T-helper 1 cell treated with Interleukin-12 subunit alpha and Interleukin-12 subunit beta and Interleukin-4 antibody, amounts not matched to agents 30 μg/mL and 1 μg/mL, for 36 hours (primary cell): ENCODE measurements at regions not wholly inside any gene's neighbourhood (a gene's known extent, or its start where the extent isn't known, plus 50 kb on each side); places are given as distances from the start of the nearest gene placed in this dataset.

Source experiments
- H3K27ac Mint-ChIP-seq: one replicate; pipeline ENCODE4 v1.8.0; 2021; ENCODE audit warnings: mild to moderate bottlenecking, mixed read lengths
- H3K27me3 Mint-ChIP-seq: one replicate; pipeline ENCODE4 v1.8.0; 2021; ENCODE audit warnings: low read depth, mixed read lengths
- H3K36me3 Mint-ChIP-seq: one replicate; pipeline ENCODE4 v1.8.0; 2021; ENCODE audit warnings: low read depth, mixed read lengths
- H3K4me1 Mint-ChIP-seq: one replicate; pipeline ENCODE4 v1.8.0; 2021; ENCODE audit warnings: low read depth, mixed read lengths
- H3K4me3 Mint-ChIP-seq: one replicate; pipeline ENCODE4 v1.8.0; 2021; ENCODE audit warnings: mild to moderate bottlenecking, moderate library complexity, mixed read lengths
- H3K9me3 Mint-ChIP-seq: one replicate; pipeline ENCODE4 v1.8.0; 2021; ENCODE audit warnings: mixed read lengths

- peaks cover 18% of the 10 kb centered on the region for H3K4me1 Mint-ChIP-seq
- H3K27me3 Mint-ChIP-seq = peaks cover 4% of the 10 kb centered on the region
- no peak overlapping the region for H3K4me3 Mint-ChIP-seq
- H3K9me3 Mint-ChIP-seq = peaks cover 20% of the 10 kb centered on the region
- peaks cover 10% of the 10 kb centered on the region for H3K36me3 Mint-ChIP-seq
- no peak overlapping the region for H3K27ac Mint-ChIP-seq
These were observed 121.0 kb upstream of the PRDM1 start for GRCh38 chr6:105964979-105965760.

GRCh38 chr6:105954148-105954547 is 132.0 kb upstream of the PRDM1 start:
- no peak overlapping the region for H3K27ac Mint-ChIP-seq
- H3K4me1 Mint-ChIP-seq = peaks cover 8% of the 10 kb centered on the region
- H3K27me3 Mint-ChIP-seq = peaks cover 4% of the 10 kb centered on the region
- no peak overlapping the region for H3K4me3 Mint-ChIP-seq
- peaks cover 8% of the 10 kb centered on the region for H3K9me3 Mint-ChIP-seq
- H3K36me3 Mint-ChIP-seq = peaks cover 7% of the 10 kb centered on the region

DNA sequence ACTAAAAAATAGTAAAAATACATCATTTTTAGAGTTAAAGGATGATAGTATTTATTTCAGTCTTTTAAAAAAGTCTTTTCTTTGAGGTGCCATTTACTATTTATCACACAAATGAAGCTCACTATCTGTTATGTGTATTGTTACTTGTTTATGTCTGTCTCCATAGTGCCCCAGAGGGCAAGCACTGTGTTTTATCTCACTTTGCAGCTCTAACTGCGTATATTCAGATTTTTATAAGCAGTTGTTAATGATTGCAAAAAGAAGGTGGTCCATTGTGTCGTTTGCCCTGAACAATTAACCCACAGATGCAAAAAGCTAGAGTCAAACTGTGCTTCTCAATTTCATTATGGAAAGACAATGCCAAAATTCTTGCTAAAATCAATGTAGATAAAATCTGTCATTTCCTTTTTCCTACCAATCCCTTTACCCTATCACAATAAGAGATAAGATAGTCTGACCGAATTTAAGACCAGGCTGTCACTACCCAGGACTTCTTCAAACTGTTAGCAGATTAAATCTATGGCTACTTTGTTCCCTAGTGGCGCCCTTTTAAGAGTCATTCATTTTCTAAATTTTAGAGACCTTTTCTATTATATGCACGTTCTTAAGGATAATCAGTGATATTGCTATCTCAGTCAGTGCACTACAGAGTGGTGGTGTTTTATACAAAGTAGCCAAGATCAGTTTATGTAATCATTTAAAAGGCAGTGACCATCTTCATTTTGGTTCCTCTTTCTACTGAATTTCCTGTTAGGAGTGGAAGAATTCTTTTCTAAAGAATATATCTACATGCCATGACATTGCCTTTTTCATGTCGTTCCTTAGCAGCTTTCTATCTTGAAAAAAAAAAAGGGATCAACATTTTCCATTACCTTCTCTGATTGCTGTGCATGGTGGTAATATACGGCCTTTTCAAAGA is 133.1 kb upstream of the PRDM1 start:
- H3K4me3 Mint-ChIP-seq = no peak overlapping the region
- peaks cover 8% of the 10 kb centered on the region for H3K4me1 Mint-ChIP-seq
- peaks cover 4% of the 10 kb centered on the region for H3K27me3 Mint-ChIP-seq
- H3K9me3 Mint-ChIP-seq = peaks cover 8% of the 10 kb centered on the region
- peaks cover 7% of the 10 kb centered on the region for H3K36me3 Mint-ChIP-seq
- no peak overlapping the region for H3K27ac Mint-ChIP-seq

- Mint-ChIP-seq H3K4me1 (peaks cover 8% of the 10 kb centered on the region), H3K4me3 (no peak overlapping the region), H3K36me3 (peaks cover 7% of the 10 kb centered on the region), H3K27me3 (peaks cover 4% of the 10 kb centered on the region), H3K27ac (no peak overlapping the region), H3K9me3 (peaks cover 8% of the 10 kb centered on the region)
These were observed 133.8 kb upstream of the PRDM1 start for GRCh38 chr6:105952326-105952725.

DNA sequence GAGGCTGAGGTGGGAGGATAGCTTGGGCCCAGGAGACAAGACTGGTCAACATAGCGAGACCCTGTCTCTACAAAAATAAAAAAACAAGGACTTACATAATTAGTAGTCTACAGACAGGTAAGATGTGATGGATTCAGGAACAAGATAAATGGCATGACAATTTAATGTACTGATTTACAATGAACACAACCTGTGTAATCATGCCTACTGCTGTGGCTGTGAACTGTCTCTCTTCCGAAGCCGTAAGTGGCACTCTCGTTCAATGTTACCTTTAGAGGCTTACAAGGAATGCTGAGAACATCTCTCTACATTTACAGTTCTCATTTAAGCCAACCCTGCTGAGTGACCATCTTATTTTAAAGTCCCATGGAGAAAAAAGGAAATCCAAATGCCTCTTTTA is 134.8 kb upstream of the PRDM1 start:
- Mint-ChIP-seq H3K4me3 (no peak overlapping the region), H3K27me3 (peaks cover 4% of the 10 kb centered on the region), H3K27ac (no peak overlapping the region), H3K36me3 (no peaks in the 10 kb centered on the region), H3K9me3 (peaks cover 3% of the 10 kb centered on the region), H3K4me1 (peaks cover 8% of the 10 kb centered on the region)

- H3K9me3 Mint-ChIP-seq = peaks cover 4% of the 10 kb centered on the region
- peaks cover 10% of the 10 kb centered on the region for H3K4me1 Mint-ChIP-seq
- H3K4me3 Mint-ChIP-seq = no peak overlapping the region
- H3K36me3 Mint-ChIP-seq = no peaks in the 10 kb centered on the region
- peaks cover 4% of the 10 kb centered on the region for H3K27me3 Mint-ChIP-seq
- no peak overlapping the region for H3K27ac Mint-ChIP-seq
These were observed 136.3 kb upstream of the PRDM1 start for GRCh38 chr6:105949869-105950268.

DNA sequence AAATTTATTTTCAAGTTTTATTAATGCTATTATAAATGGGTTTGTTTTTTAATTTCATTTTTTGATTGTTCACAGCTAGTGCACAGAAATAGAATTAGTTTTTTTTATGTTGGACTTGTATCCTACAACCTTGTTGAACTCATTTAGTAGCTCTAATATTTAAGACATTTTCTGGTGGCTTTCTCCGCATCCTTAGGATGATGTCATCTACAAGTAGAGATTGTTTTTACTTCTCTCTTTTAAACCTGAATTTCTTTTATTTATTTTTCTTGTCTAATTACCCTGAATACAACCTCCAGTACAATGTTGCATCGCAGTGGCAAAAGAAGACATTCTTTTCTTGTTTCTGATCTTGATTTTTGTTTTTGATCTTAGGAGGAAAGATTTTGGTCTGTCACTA is 142.6 kb upstream of the PRDM1 start:
- no peak overlapping the region for H3K27ac Mint-ChIP-seq
- H3K4me1 Mint-ChIP-seq = peaks cover 22% of the 10 kb centered on the region
- peaks cover 7% of the 10 kb centered on the region for H3K9me3 Mint-ChIP-seq
- H3K27me3 Mint-ChIP-seq = peaks cover 16% of the 10 kb centered on the region
- no peak overlapping the region for H3K4me3 Mint-ChIP-seq
- H3K36me3 Mint-ChIP-seq = peaks cover 3% of the 10 kb centered on the region

- peaks cover 3% of the 10 kb centered on the region for H3K36me3 Mint-ChIP-seq
- H3K27me3 Mint-ChIP-seq = peaks cover 16% of the 10 kb centered on the region
- H3K4me1 Mint-ChIP-seq = peaks cover 22% of the 10 kb centered on the region
- no peak overlapping the region for H3K4me3 Mint-ChIP-seq
- H3K9me3 Mint-ChIP-seq = peaks cover 7% of the 10 kb centered on the region
- H3K27ac Mint-ChIP-seq = no peak overlapping the region
These were observed 144.3 kb upstream of the PRDM1 start for GRCh38 chr6:105941621-105942412.

GRCh38 chr6:105940990-105941389 is 145.1 kb upstream of the PRDM1 start:
- no peak overlapping the region for H3K27ac Mint-ChIP-seq
- peaks cover 3% of the 10 kb centered on the region for H3K36me3 Mint-ChIP-seq
- peaks cover 22% of the 10 kb centered on the region for H3K4me1 Mint-ChIP-seq
- H3K9me3 Mint-ChIP-seq = peaks cover 3% of the 10 kb centered on the region
- no peak overlapping the region for H3K4me3 Mint-ChIP-seq
- H3K27me3 Mint-ChIP-seq = peaks cover 16% of the 10 kb centered on the region

GRCh38 chr6:105936972-105937371 is 149.2 kb upstream of the PRDM1 start:
- H3K36me3 Mint-ChIP-seq = peaks cover 2% of the 10 kb centered on the region

GRCh38 chr6:105935416-105935815 is 150.7 kb upstream of the PRDM1 start:
- peaks cover 6% of the 10 kb centered on the region for H3K9me3 Mint-ChIP-seq

More at GRCh38 chr6:105936972-105937371, 149.2 kb upstream of the PRDM1 start:
- H3K9me3 Mint-ChIP-seq = peaks cover 6% of the 10 kb centered on the region
- no peak overlapping the region for H3K27ac Mint-ChIP-seq
- peaks cover 10% of the 10 kb centered on the region for H3K27me3 Mint-ChIP-seq
- H3K4me1 Mint-ChIP-seq = peaks cover 9% of the 10 kb centered on the region
- H3K4me3 Mint-ChIP-seq = no peak overlapping the region

GRCh38 chr6:105934708-105935107 is 151.4 kb upstream of the PRDM1 start:
- H3K4me1 Mint-ChIP-seq = peaks cover 4% of the 10 kb centered on the region
- peaks cover 10% of the 10 kb centered on the region for H3K27me3 Mint-ChIP-seq
- H3K36me3 Mint-ChIP-seq = peaks cover 2% of the 10 kb centered on the region
- no peak overlapping the region for H3K4me3 Mint-ChIP-seq
- no peak overlapping the region for H3K27ac Mint-ChIP-seq
- peaks cover 6% of the 10 kb centered on the region for H3K9me3 Mint-ChIP-seq

More at GRCh38 chr6:105935416-105935815, 150.7 kb upstream of the PRDM1 start:
- Mint-ChIP-seq H3K36me3 (peaks cover 2% of the 10 kb centered on the region), H3K4me3 (no peak overlapping the region), H3K27me3 (peaks cover 4% of the 10 kb centered on the region), H3K4me1 (peaks cover 4% of the 10 kb centered on the region), H3K27ac (no peak overlapping the region)

- peaks cover 6% of the 10 kb centered on the region for H3K9me3 Mint-ChIP-seq
These were observed 153.7 kb upstream of the PRDM1 start for GRCh38 chr6:105932440-105932839.

GRCh38 chr6:105929626-105930025 is 156.5 kb upstream of the PRDM1 start:
- Mint-ChIP-seq H3K4me1 (peaks cover 1% of the 10 kb centered on the region), H3K36me3 (peaks cover 2% of the 10 kb centered on the region), H3K4me3 (no peak overlapping the region), H3K9me3 (peaks cover 6% of the 10 kb centered on the region), H3K27me3 (peaks cover 21% of the 10 kb centered on the region), H3K27ac (no peak overlapping the region)

More at GRCh38 chr6:105932440-105932839, 153.7 kb upstream of the PRDM1 start:
- peaks cover 2% of the 10 kb centered on the region for H3K36me3 Mint-ChIP-seq
- no peak overlapping the region for H3K4me3 Mint-ChIP-seq
- H3K27me3 Mint-ChIP-seq = peaks cover 14% of the 10 kb centered on the region
- H3K4me1 Mint-ChIP-seq = peaks cover 1% of the 10 kb centered on the region
- H3K27ac Mint-ChIP-seq = no peak overlapping the region
